K562 (cell line): ENCODE measurements at regions not wholly inside any gene's neighbourhood (a gene's known extent, or its start where the extent isn't known, plus 50 kb on each side); places are given as distances from the start of the nearest gene placed in this dataset.

Source experiments
- ATAC-seq: fragments of 200-7000 bp; cut with Tn5 transposase; 3 replicates; pipeline ENCODE4 v1.9.1; 2020; ENCODE audit warnings: moderate library complexity
- BruUV-seq: library from RNA; stranded (reverse); fragments of 400-500 nt; replicated peaks from 2 replicates; lab custom pipeline; 2021; lab: Mats Ljungman, UMichigan
- CTCF ChIA-PET: fragments of 300-600 bp; formaldehyde crosslinking; extraction: SDS; loops from one replicate; lab custom pipeline; 2021; ENCODE audit warnings: low intra/inter-chr PET ratio; lab: Yijun Ruan, JAX
- POLR2A ChIA-PET: fragments of 300-600, 350-650 bp; sonication (Branson Sonifier 250); formaldehyde crosslinking; extraction: SDS; loops from one replicate; lab custom pipeline; 2021; ENCODE audit warnings: antibody characterized with exemption, inconsistent platforms; lab: Yijun Ruan, JAX
- DNase-seq, 4 experiments: peaks; one replicate each; pipeline versions ENCODE4 v3.0.0 to v3.0.0-alpha.2; 2011 to 2018; ENCODE audit warnings: low spot score in 3 of 4, mixed read lengths in 3 of 4; ENCODE audit errors: extremely low read depth in 1 of 4
- FAIRE-seq: peaks from 2 replicates; lab custom pipeline; 2011; peaks lifted over from hg19 to GRCh38; lab: Jason Lieb, UNC
- H2AFZ ChIP-seq: 2 replicates; pipeline ENCODE4 v1.6.0; 2011; ENCODE audit warnings: low read depth, low read length, control low read depth, inconsistent platforms
- H3K27ac ChIP-seq: fragments of 200-600 bp; 3 replicates; pipeline ENCODE4 v1.8.0; 2011; ENCODE audit warnings: low read depth, mild to moderate bottlenecking, control low read depth, inconsistent platforms, low read length, moderate library complexity, mixed read lengths; ENCODE audit errors: extremely low read depth
- H3K27me3 ChIP-seq, 2 experiments: fragments of 300-600 bp in 1 of 2; 2 replicates in 1 of 2; 3 replicates in 1 of 2; pipeline versions ENCODE4 v1.6.0 to v1.8.0; 2011; ENCODE audit warnings: inconsistent platforms in 2 of 2, low read length in 2 of 2, mild to moderate bottlenecking in 1 of 2, mixed read lengths in 1 of 2, moderate library complexity in 1 of 2; ENCODE audit not compliant: control insufficient read depth in 2 of 2, insufficient read depth in 2 of 2
- H3K36me3 ChIP-seq: fragments of 300-600 bp; 3 replicates; pipeline ENCODE4 v1.8.0; 2011; ENCODE audit warnings: mild to moderate bottlenecking, low read length, inconsistent platforms; ENCODE audit not compliant: control insufficient read depth, insufficient read depth
- H3K4me1 ChIP-seq, 2 experiments: fragments of 200-600 bp in 1 of 2; replicated peaks in 1 of 2; 2 replicates in 1 of 2; 3 replicates in 1 of 2; pipeline versions ENCODE4 v1.5.1 to v1.8.0; 2011; ENCODE audit warnings: inconsistent platforms in 2 of 2, low read length in 2 of 2, mild to moderate bottlenecking in 1 of 2, mixed read lengths in 1 of 2, moderate library complexity in 1 of 2; ENCODE audit not compliant: control insufficient read depth in 2 of 2, insufficient read depth in 2 of 2
- H3K4me2 ChIP-seq: 2 replicates; pipeline ENCODE4 v1.6.1; 2011; ENCODE audit warnings: low read length, control low read depth, inconsistent platforms, mixed read lengths; ENCODE audit not compliant: insufficient read depth
- H3K4me3 ChIP-seq: fragments of 200-600 bp; sonication (generic), shearing (Covaris generic); 2 replicates; pipeline ENCODE4 v1.5.1; 2016; ENCODE audit warnings: control low read depth, inconsistent platforms
- H3K79me2 ChIP-seq: fragments of 200-600 bp; 3 replicates; pipeline ENCODE4 v1.8.0; 2011; ENCODE audit warnings: low read length, inconsistent platforms; ENCODE audit not compliant: control insufficient read depth, insufficient read depth
- H3K9ac ChIP-seq, 2 experiments: 2 replicates each; pipeline versions ENCODE4 v1.6.0 to v1.6.1; 2011; ENCODE audit warnings: low read depth in 2 of 2, low read length in 2 of 2, control low read depth in 1 of 2, inconsistent platforms in 1 of 2, mild to moderate bottlenecking in 1 of 2, mixed read lengths in 1 of 2; ENCODE audit not compliant: insufficient read depth in 1 of 2
- H3K9me1 ChIP-seq: one replicate; pipeline ENCODE4 v1.6.0; 2011; ENCODE audit warnings: inconsistent platforms, mild to moderate bottlenecking, low read length, moderate library complexity; ENCODE audit not compliant: control insufficient read depth, insufficient read depth
- H3K9me3 ChIP-seq: replicated peaks from 2 replicates; pipeline ENCODE4 v1.5.1; 2011; ENCODE audit warnings: low read depth, low read length, inconsistent platforms; ENCODE audit not compliant: control insufficient read depth, insufficient read depth
- H4K20me1 ChIP-seq: replicated peaks from 2 replicates; pipeline ENCODE4 v1.6.1; 2011; ENCODE audit warnings: low read length, inconsistent platforms, mixed read lengths; ENCODE audit not compliant: control insufficient read depth, insufficient read depth
- ELK3 ChIP-seq: fragments of 450-650 bp; formaldehyde crosslinking; IDR thresholded peaks from 2 replicates; pipeline ENCODE4 v1.4.0; 2020; ENCODE audit warnings: mild to moderate bottlenecking
- LEF1 ChIP-seq: fragments of 450-650 bp; IDR thresholded peaks from 2 replicates; pipeline ENCODE4 v1.6.1; 2016; ENCODE audit warnings: mild to moderate bottlenecking
- MAFK ChIP-seq: IDR thresholded peaks from 2 replicates; pipeline ENCODE4 v1.6.1; 2011; ENCODE audit warnings: low read length, improper control_type of control experiment
- PML ChIP-seq: IDR thresholded peaks from 2 replicates; pipeline ENCODE4 v1.6.1; 2012; ENCODE audit warnings: low read length, inconsistent platforms
- TCFL5 ChIP-seq: fragments of 250-450 bp; sonication (Bioruptor Pico); conservative IDR thresholded peaks from 2 replicates; pipeline ENCODE4 v1.6.1; 2021; ENCODE audit warnings: mild to moderate bottlenecking, moderate library complexity, matching md5 sums
- WGBS: fragments of 100-300 bp; shearing (Covaris generic); methylation state at CpG from one replicate; pipeline ENCODE4 v1.1.6; 2016; ENCODE audit warnings: low coverage, mixed read lengths; ENCODE audit not compliant: insufficient coverage; ENCODE audit errors: missing lambda C conversion rate; 5-methylcytosine and 5-hydroxymethylcytosine counted together
- in situ Hi-C: fragments of 300-500 bp; cut with MboI; formaldehyde crosslinking; loops from 4 replicates; pipeline ENCODE4 v1.15.0; 2018; ENCODE audit warnings: inconsistent platforms, mixed read lengths
- intact Hi-C: fragments of 100-400 bp; cut with micrococcal nuclease; formaldehyde crosslinking; loops from 2 replicates; pipeline ENCODE4 v1.14.2; 2022

DNA sequence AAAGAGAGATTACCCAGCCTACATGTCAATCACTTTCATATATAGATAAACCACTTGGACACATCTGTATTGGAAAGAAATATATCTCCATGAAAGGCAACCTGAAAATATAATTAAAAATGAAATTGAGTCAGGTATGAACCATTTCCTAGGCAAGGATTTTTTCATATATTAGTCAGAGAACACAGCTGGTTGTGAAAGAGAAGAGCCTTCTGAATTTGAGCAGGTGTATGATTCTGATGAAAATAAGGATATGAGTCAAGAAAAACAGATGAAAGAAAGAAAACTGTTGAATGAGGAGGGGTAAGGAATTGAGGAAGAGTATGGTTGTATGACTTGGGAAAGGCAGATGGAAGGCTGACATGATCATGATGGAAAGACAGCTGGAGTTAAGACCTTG, 441.1 kb downstream of the HAO1 start:
- FAIRE-seq (no peak), DNase-seq (no peak), ATAC-seq (no peak)
- Histone ChIP-seq H4K20me1 (no peaks in the 10 kb centered on the region), H3K9me3 (no peaks in the 10 kb centered on the region), H3K4me3 (no peak overlapping the region), H3K36me3 (no peaks in the 10 kb centered on the region), H3K27ac (no peak overlapping the region), H3K4me2 (no peak overlapping the region), H3K9me1 (no peaks in the 10 kb centered on the region), H3K79me2 (no peaks in the 10 kb centered on the region), H2AFZ (no peak overlapping the region), H3K4me1 (no peaks in the 10 kb centered on the region), H3K9ac (no peak overlapping the region), H3K27me3 (no peaks in the 10 kb centered on the region)
- intact Hi-C loops = no loop called here
- ChIA-PET POLR2A (no interaction called here), CTCF (no interaction called here)
- TF ChIP-seq PML (no peak), TCFL5 (CRISPR knock-in tag) (no peak), MAFK (no peak)
- BruUV-seq = no TSS peak
- in situ Hi-C loops = no loop called here

DNA sequence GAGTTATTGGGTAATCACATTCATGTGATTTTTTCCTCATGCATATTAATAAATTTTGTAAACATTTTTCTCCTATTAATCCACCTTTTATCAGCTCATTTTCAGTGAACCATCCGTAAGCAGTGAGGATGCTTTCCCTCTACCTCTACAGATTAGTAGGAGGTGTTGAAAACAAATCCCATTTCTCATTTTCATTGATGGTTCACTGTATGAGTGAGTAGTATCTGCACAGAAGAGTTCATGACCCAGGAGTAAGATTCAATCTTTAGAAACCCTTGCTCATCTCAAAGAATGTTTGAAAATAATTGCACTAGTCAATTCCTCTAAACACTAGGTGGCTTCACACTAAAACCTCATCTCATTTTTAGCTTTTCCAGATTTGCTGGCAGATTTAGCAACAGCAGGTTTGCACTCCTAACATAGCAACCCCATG, 440.0 kb downstream of the HAO1 start:
- no TSS peak for BruUV-seq
- ATAC-seq = no peak
- in situ Hi-C loops = no loop called here
- no peaks in the 10 kb centered on the region for H3K9me3 ChIP-seq
- H3K27ac ChIP-seq = no peak overlapping the region
- no peak overlapping the region for H3K9ac ChIP-seq
- intact Hi-C loops = no loop called here
- no peaks in the 10 kb centered on the region for H3K9me1 ChIP-seq
- no peaks in the 10 kb centered on the region for H4K20me1 ChIP-seq
- CTCF ChIA-PET = no interaction called here
- no peaks in the 10 kb centered on the region for H3K4me1 ChIP-seq
- no peak for DNase-seq
- no peak overlapping the region for H3K4me3 ChIP-seq
- H3K4me2 ChIP-seq = no peak overlapping the region
- no peak for TF ChIP-seq LEF1
- no peak for TF ChIP-seq ELK3 (CRISPR knock-in tag)
- no peaks in the 10 kb centered on the region for H3K79me2 ChIP-seq
- 0% methylated on average over 1 of the region's 1 CpG for WGBS
- FAIRE-seq = no peak
- no peak overlapping the region for H2AFZ ChIP-seq
- no peaks in the 10 kb centered on the region for H3K27me3 ChIP-seq
- POLR2A ChIA-PET = no interaction called here
- H3K36me3 ChIP-seq = no peaks in the 10 kb centered on the region
